ENCODE measurements at regions not wholly inside any gene's neighbourhood (a gene's known extent, or its start where the extent isn't known, plus 50 kb on each side); places are given as distances from the start of the nearest gene placed in this dataset.
"Not testable (repeated sequence)": the region's sequence is repeated elsewhere in the genome, so short reads cannot be mapped to it uniquely, and the experiment has no call there.

GRCh38 chr9:115794921-115795475 is 358.6 kb upstream of the PAPPA start:
- DNase-seq (ENCODE audit: low read depth), result no peak

GRCh38 chr9:115799734-115800133 is 353.9 kb upstream of the PAPPA start:
- no peak for DNase-seq (ENCODE audit: low read depth)

GRCh38 chr9:115804206-115804605 is 349.4 kb upstream of the PAPPA start:
- DNase-seq (ENCODE audit: low read depth), result no peak

GRCh38 chr9:115808108-115808507 is 345.5 kb upstream of the PAPPA start:
- DNase-seq (ENCODE audit: low read depth), result peak; percentile 50

- peak; percentile 81 for DNase-seq (ENCODE audit: low read depth)
Measured at GRCh38 chr9:115808695-115809094, 344.9 kb upstream of the PAPPA start.

- DNase-seq (ENCODE audit: low read depth), result peak; percentile 36
Measured at GRCh38 chr9:115810166-115810565, 343.4 kb upstream of the PAPPA start.

GRCh38 chr9:115814081-115814480 is 339.5 kb upstream of the PAPPA start:
- DNase-seq (ENCODE audit: low read depth), result no peak

- DNase-seq (ENCODE audit: low read depth), result no peak
Measured at GRCh38 chr9:115815786-115816185, 337.8 kb upstream of the PAPPA start.

- not testable (repeated sequence) for DNase-seq (ENCODE audit: low read depth)
Measured at GRCh38 chr9:115818651-115819050, 334.9 kb upstream of the PAPPA start.

- no peak for DNase-seq (ENCODE audit: low read depth)
Measured at GRCh38 chr9:115832031-115832430, 321.6 kb upstream of the PAPPA start.

GRCh38 chr9:115837618-115838017 is 316.0 kb upstream of the PAPPA start:
- no peak for DNase-seq (ENCODE audit: low read depth)

- DNase-seq (ENCODE audit: low read depth), result no peak
Measured at GRCh38 chr9:115838417-115838816, 315.2 kb upstream of the PAPPA start.

GRCh38 chr9:115844433-115844832 is 309.2 kb upstream of the PAPPA start:
- DNase-seq (ENCODE audit: low read depth), result not testable (repeated sequence)

- peak; percentile 87 for DNase-seq (ENCODE audit: low read depth)
Measured at GRCh38 chr9:115845648-115846312, 307.8 kb upstream of the PAPPA start.

GRCh38 chr9:115847216-115847615 is 306.4 kb upstream of the PAPPA start:
- peak; percentile 67 for DNase-seq (ENCODE audit: low read depth)

GRCh38 chr9:115849679-115850412 is 303.7 kb upstream of the PAPPA start:
- peak; percentile 32 for DNase-seq (ENCODE audit: low read depth)

GRCh38 chr9:115850548-115851304 is 302.9 kb upstream of the PAPPA start:
- DNase-seq (ENCODE audit: low read depth), result peak; percentile 83

- DNase-seq (ENCODE audit: low read depth), result peak; percentile 50
Measured at GRCh38 chr9:115855458-115856133, 298.0 kb upstream of the PAPPA start.

- DNase-seq (ENCODE audit: low read depth), result peak; percentile 35
Measured at GRCh38 chr9:115858421-115858820, 295.2 kb upstream of the PAPPA start.

- DNase-seq (ENCODE audit: low read depth), result no peak
Measured at GRCh38 chr9:115862021-115862420, 291.6 kb upstream of the PAPPA start.

GRCh38 chr9:115864581-115864980 is 289.0 kb upstream of the PAPPA start:
- no peak for DNase-seq (ENCODE audit: low read depth)

GRCh38 chr9:115867326-115867725 is 286.3 kb upstream of the PAPPA start:
- no peak for DNase-seq (ENCODE audit: low read depth)
